OCI-LY7 (cell line): ENCODE measurements at regions not wholly inside any gene's neighbourhood (a gene's known extent, or its start where the extent isn't known, plus 50 kb on each side); places are given as distances from the start of the nearest gene placed in this dataset.

Source experiments
- BruUV-seq: library from RNA; stranded (reverse); fragments of 400-500 nt; replicated peaks from 2 replicates; lab custom pipeline; 2021; lab: Mats Ljungman, UMichigan
- CTCF ChIA-PET: fragments of 300-600 bp; sonication (Branson Sonifier 250); formaldehyde crosslinking; loops from one replicate; lab custom pipeline; 2022; ENCODE audit warnings: antibody characterized with exemption; ENCODE audit not compliant: unreplicated experiment; lab: Charles Lee
- POLR2A ChIA-PET: fragments of 300-600 bp; sonication (Branson Sonifier 250); formaldehyde crosslinking; loops from one replicate; lab custom pipeline; 2022; ENCODE audit warnings: antibody characterized with exemption; lab: Charles Lee
- DNase-seq: peaks from one replicate; pipeline ENCODE4 v3.0.0-alpha.2; 2015; ENCODE audit warnings: low spot score
- H2AFZ ChIP-seq: fragments of 200-600 bp; sonication (generic), shearing (Covaris generic); 2 replicates; pipeline ENCODE4 v1.6.1; 2014; ENCODE audit warnings: mild to moderate bottlenecking, antibody characterized with exemption, low read length, moderate library complexity
- H3K27ac ChIP-seq: fragments of 200-600 bp; sonication (generic); 2 replicates; pipeline ENCODE4 v1.5.1; 2014; ENCODE audit warnings: mixed run types, low read depth, mild to moderate bottlenecking, moderate library complexity, low read length, inconsistent platforms; ENCODE audit not compliant: poor library complexity, severe bottlenecking
- H3K36me3 ChIP-seq: fragments of 200-600 bp; sonication (generic); 2 replicates; pipeline ENCODE4 v1.6.1; 2014; ENCODE audit warnings: mild to moderate bottlenecking, antibody characterized with exemption, low read length, moderate library complexity, mixed read lengths; ENCODE audit not compliant: insufficient read depth
- H3K4me1 ChIP-seq: fragments of 200-600 bp; sonication (generic); 2 replicates; pipeline ENCODE4 v1.5.1; 2014; ENCODE audit warnings: mild to moderate bottlenecking, low read length; ENCODE audit not compliant: insufficient read depth, poor library complexity, severe bottlenecking
- H3K4me2 ChIP-seq: fragments of 200-600 bp; sonication (generic); 2 replicates; pipeline ENCODE4 v1.6.1; 2014; ENCODE audit warnings: mild to moderate bottlenecking, low read length
- H3K4me3 ChIP-seq: fragments of 200-600 bp; sonication (generic); 2 replicates; pipeline ENCODE4 v1.5.1; 2014; ENCODE audit warnings: mild to moderate bottlenecking, low read depth, low read length; ENCODE audit not compliant: poor library complexity, severe bottlenecking
- H3K79me2 ChIP-seq: fragments of 200-600 bp; sonication (generic); 2 replicates; pipeline ENCODE4 v1.6.1; 2016; ENCODE audit warnings: low read depth, mild to moderate bottlenecking, low read length, moderate library complexity, mixed read lengths; ENCODE audit not compliant: insufficient read depth
- H3K9me2 ChIP-seq: fragments of 200-600 bp; sonication (generic); 2 replicates; pipeline ENCODE4 v1.6.1; 2016; ENCODE audit warnings: mild to moderate bottlenecking, low read length, mixed read lengths; ENCODE audit not compliant: insufficient read depth
- H3K9me3 ChIP-seq: fragments of 200-600 bp; sonication (generic); 2 replicates; pipeline ENCODE4 v1.6.1; 2014; ENCODE audit warnings: mild to moderate bottlenecking, mixed run types, low read length, mixed read lengths
- H4K20me1 ChIP-seq: fragments of 200-600 bp; sonication (generic); 2 replicates; pipeline ENCODE4 v1.6.1; 2014; ENCODE audit warnings: mild to moderate bottlenecking, antibody characterized with exemption, low read length, moderate library complexity, mixed read lengths; ENCODE audit not compliant: insufficient read depth
- CTCF ChIP-seq: fragments of 200-600 bp; sonication (generic); conservative IDR thresholded peaks from 2 replicates; pipeline ENCODE4 v1.5.1; 2014; ENCODE audit warnings: mild to moderate bottlenecking, antibody characterized with exemption, low read length, moderate library complexity, mixed read lengths
- EZH2phosphoT487 ChIP-seq: fragments of 200-600 bp; sonication (generic); IDR thresholded peaks from 2 replicates; pipeline ENCODE4 v1.6.1; 2018; ENCODE audit warnings: low read depth, borderline replicate concordance, mild to moderate bottlenecking, mixed run types, antibody characterized with exemption, low read length, moderate library complexity, mixed read lengths
- intact Hi-C: fragments of 100-400 bp; cut with micrococcal nuclease; formaldehyde crosslinking; loops from one replicate; pipeline ENCODE4 v1.10.0; 2022; ENCODE audit not compliant: unreplicated experiment

- H3K79me2 ChIP-seq: no peaks in the 10 kb centered on the region
- no peaks in the 10 kb centered on the region for H3K4me1 ChIP-seq
- H3K36me3 ChIP-seq: no peaks in the 10 kb centered on the region
- POLR2A ChIA-PET: no interaction called here
- intact Hi-C loops: no loop called here
- H3K4me3 ChIP-seq: no peak overlapping the region
- BruUV-seq: no TSS peak
- H2AFZ ChIP-seq: no peak overlapping the region
- H3K9me3 ChIP-seq: no peaks in the 10 kb centered on the region
- no peak for TF ChIP-seq EZH2phosphoT487
- TF ChIP-seq CTCF: no peak
- CTCF ChIA-PET: no interaction called here
- H3K9me2 ChIP-seq: no peaks in the 10 kb centered on the region
- H3K27ac ChIP-seq: no peak overlapping the region
- DNase-seq: no peak
- H4K20me1 ChIP-seq: no peaks in the 10 kb centered on the region
- no peak overlapping the region for H3K4me2 ChIP-seq
Observed at GRCh38 chr17:63258785-63259184, 187.3 kb downstream of the CYB561 start.

GRCh38 chr17:63262751-63263476 is 183.2 kb downstream of the CYB561 start:
- POLR2A ChIA-PET: interaction anchor here (0.9 kb wide), 1 partner anchor 15 kb away, joined by 3 read pairs; no protein-coding TSS in a partner anchor
- TF ChIP-seq EZH2phosphoT487: no peak
- TF ChIP-seq CTCF: no peak
- Histone ChIP-seq H3K4me1 (no peaks in the 10 kb centered on the region), H3K9me2 (no peaks in the 10 kb centered on the region), H3K27ac (no peak overlapping the region), H3K36me3 (no peaks in the 10 kb centered on the region), H2AFZ (no peak overlapping the region), H3K9me3 (no peaks in the 10 kb centered on the region), H3K4me3 (no peak overlapping the region), H3K4me2 (no peak overlapping the region), H4K20me1 (no peaks in the 10 kb centered on the region), H3K79me2 (no peaks in the 10 kb centered on the region)
- intact Hi-C loops: no loop called here
- no TSS peak for BruUV-seq
- no peak for DNase-seq
- CTCF ChIA-PET: no interaction called here

GRCh38 chr17:63265526-63265925 is 180.6 kb downstream of the CYB561 start:
- DNase-seq: no peak
- Histone ChIP-seq H3K79me2 (no peaks in the 10 kb centered on the region), H3K27ac (no peak overlapping the region), H3K36me3 (no peaks in the 10 kb centered on the region), H4K20me1 (no peaks in the 10 kb centered on the region), H3K4me3 (no peak overlapping the region), H3K4me2 (no peak overlapping the region), H3K9me3 (no peaks in the 10 kb centered on the region), H2AFZ (no peak overlapping the region), H3K4me1 (no peaks in the 10 kb centered on the region), H3K9me2 (no peaks in the 10 kb centered on the region)
- ChIA-PET CTCF (no interaction called here), POLR2A (no interaction called here)
- BruUV-seq: no TSS peak
- intact Hi-C loops: no loop called here
- TF ChIP-seq CTCF: no peak
- no peak for TF ChIP-seq EZH2phosphoT487
